ENCODE measurements at regions not wholly inside any gene's neighbourhood (a gene's known extent, or its start where the extent isn't known, plus 50 kb on each side); places are given as distances from the start of the nearest gene placed in this dataset.

DNA sequence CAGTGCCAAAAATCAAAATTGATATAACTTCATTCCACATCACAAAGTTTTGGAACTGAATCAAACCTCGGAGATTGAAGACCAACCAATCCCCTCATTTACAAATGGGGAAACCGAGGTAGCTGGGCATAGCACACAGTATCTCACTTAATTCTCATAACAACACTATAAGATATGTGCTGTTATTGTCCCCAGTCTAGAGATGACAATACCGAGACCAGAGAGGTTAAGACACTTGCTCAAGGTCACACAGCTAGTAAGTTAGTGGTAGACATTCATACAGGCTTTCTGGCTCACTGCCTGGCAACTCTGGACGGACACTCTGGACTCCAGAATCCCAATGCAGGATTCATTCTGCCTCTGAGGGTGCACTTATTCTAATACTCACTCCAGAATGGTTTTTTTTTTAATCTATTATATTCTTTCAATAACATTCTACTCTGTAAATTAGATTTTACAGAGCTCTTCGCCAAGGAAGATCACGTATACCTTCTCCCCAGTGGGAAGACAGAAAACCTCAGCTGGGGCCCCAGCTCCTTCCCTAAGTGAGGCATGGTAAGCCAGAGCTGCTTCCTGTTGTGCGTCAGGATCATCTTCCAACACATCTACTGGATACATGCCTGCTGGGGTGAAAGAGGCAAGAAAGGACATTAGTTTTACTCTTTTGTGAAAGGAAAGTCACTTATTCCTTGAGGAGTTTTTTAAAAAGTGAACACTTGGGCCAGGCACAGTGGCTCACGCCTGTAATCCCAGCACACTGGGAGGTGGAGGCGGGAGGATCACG is 128.4 kb upstream of the IGF1R start:
- intact Hi-C loops (cut with DNase I; ENCODE audit: low total_unique reads) = no loop called here
- Histone ChIP-seq H3K4me3 (no peak overlapping the region), H3K36me3 (no peaks in the 10 kb centered on the region), H3K4me1 (no peaks in the 10 kb centered on the region), H3K27ac (no peak overlapping the region), H3K27me3 (no peaks in the 10 kb centered on the region), H3K9me3 (no peaks in the 10 kb centered on the region)
- TF ChIP-seq POLR2A (IDR thresholded peaks at IDR 0.05) (no peak), POLR2AphosphoS5 (IDR thresholded peaks at IDR 0.05) (no peak), CTCF (IDR thresholded peaks at IDR 0.05) (no peak)
- no peak for DNase-seq (ENCODE audit: low spot score in 2 of 2)

GRCh38 chr15:98522127-98522526 is 126.2 kb upstream of the IGF1R start:
- Histone ChIP-seq H3K9me3 (no peaks in the 10 kb centered on the region), H3K36me3 (no peaks in the 10 kb centered on the region), H3K4me1 (no peaks in the 10 kb centered on the region), H3K27ac (no peak overlapping the region), H3K27me3 (no peaks in the 10 kb centered on the region), H3K4me3 (no peak overlapping the region)
- DNase-seq (ENCODE audit: low spot score in 2 of 2) = no peak
- intact Hi-C loops (cut with DNase I; ENCODE audit: low total_unique reads) = no loop called here
- TF ChIP-seq POLR2AphosphoS5 (IDR thresholded peaks at IDR 0.05) (no peak), POLR2A (IDR thresholded peaks at IDR 0.05) (no peak), CTCF (IDR thresholded peaks at IDR 0.05) (no peak)

DNA sequence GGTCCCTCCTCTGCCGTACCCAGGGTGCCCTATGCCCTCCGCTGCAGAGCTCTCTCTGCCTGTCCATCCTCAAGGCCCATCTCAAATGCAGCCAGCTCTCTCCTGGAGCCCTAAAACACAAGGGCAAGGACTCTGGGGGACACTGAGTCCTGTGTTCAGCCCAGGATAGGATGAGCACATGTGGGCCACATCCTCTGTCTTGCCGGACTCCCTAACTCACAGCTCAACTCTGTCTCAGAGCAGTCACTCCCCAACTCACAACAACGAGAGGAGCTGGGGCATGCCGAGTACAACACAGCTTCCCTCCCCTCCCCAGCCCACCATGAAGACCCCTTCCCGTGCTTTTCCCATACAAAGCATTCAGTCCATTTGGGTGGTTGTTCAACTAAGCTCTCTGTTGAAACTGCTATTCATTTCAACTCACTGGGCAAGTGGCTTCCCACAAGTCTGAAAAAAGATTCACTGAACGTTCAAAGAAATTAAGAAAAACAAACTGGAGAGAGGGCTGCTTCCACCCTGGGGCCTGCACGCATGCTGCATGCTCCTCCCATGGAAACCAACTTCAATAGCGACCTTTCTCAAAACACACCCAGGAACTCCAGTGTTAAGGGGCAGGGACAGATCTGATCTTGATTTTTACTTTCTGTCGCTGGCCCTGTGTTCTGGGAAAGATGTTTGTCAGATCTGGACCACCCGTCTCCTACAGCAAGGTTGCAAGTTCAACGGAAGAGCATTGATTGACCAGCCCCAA is 124.3 kb upstream of the IGF1R start:
- Histone ChIP-seq H3K36me3 (no peaks in the 10 kb centered on the region), H3K27me3 (no peaks in the 10 kb centered on the region), H3K4me3 (no peak overlapping the region), H3K27ac (no peak overlapping the region), H3K9me3 (no peaks in the 10 kb centered on the region), H3K4me1 (no peaks in the 10 kb centered on the region)
- intact Hi-C loops (cut with DNase I; ENCODE audit: low total_unique reads) = no loop called here
- DNase-seq (ENCODE audit: low spot score in 2 of 2) = no peak
- TF ChIP-seq CTCF (IDR thresholded peaks at IDR 0.05) (no peak), POLR2AphosphoS5 (IDR thresholded peaks at IDR 0.05) (no peak), POLR2A (IDR thresholded peaks at IDR 0.05) (no peak)

- Histone ChIP-seq H3K4me3 (no peak overlapping the region), H3K9me3 (no peaks in the 10 kb centered on the region), H3K27ac (peak overlapping the region; percentile 55 to 58), H3K4me1 (no peaks in the 10 kb centered on the region), H3K36me3 (no peaks in the 10 kb centered on the region), H3K27me3 (no peaks in the 10 kb centered on the region)
- no peak for TF ChIP-seq POLR2AphosphoS5 (IDR thresholded peaks at IDR 0.05)
- TF ChIP-seq POLR2A (IDR thresholded peaks at IDR 0.05) = no peak
- no peak for TF ChIP-seq CTCF (IDR thresholded peaks at IDR 0.05)
- no peak for DNase-seq (ENCODE audit: low spot score in 2 of 2)
- intact Hi-C loops (cut with DNase I; ENCODE audit: low total_unique reads) = no loop called here
Measured at GRCh38 chr15:98524838-98525660, 123.3 kb upstream of the IGF1R start.
